ENCODE measurements at regions not wholly inside any gene's neighbourhood (a gene's known extent, or its start where the extent isn't known, plus 50 kb on each side); places are given as distances from the start of the nearest gene placed in this dataset.

DNA sequence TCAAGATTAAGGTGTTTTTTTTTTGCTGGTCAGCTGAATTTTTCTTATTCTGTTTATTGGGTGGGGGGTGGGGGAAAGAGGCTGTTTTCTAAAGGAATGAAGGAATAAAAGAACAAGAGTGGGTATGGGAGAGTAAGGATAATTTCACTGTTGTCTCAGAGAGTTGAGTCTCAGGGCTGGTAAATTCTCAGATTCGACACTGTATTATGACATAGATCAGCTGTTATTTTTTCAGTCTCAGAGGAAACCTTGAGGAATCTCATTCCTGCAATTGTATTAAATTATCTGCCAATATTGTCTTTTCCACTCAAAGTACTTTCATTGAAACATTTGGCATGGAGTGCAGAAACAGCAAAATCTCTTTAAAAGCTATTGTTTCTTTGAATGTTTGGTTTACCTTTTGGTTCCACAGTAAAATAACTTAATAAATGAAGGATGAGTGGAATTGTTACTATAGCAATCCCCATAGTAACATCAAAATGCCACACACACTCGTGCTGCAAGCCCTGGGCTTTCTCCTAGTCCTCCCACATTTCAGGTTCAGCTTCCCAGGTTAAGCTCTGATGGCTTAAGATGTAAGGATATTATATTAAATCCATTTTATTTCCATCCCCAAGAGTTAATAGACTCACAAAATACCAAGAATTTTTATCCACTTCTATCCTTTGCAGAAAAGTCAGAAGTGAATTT lies 478.7 kb upstream of the TCF4 start:
- TF ChIP-seq CTCF (IDR thresholded peaks at IDR 0.05; ENCODE audit: low read depth, low read length), result no peak
- Histone ChIP-seq H3K27me3 (ENCODE audit: control insufficient read depth, insufficient read depth, low read length) (no peaks in the 10 kb centered on the region), H3K27ac (ENCODE audit: low read depth, low read length) (no peak overlapping the region), H3K9me3 (ENCODE audit: control insufficient read depth, insufficient read depth, low read length) (no peaks in the 10 kb centered on the region), H3K4me3 (ENCODE audit: low read depth, low read length) (no peak overlapping the region)
- POLR2A ChIA-PET, result no interaction called here
- CTCF ChIA-PET, result no interaction called here
- no peak for DNase-seq (ENCODE audit: low read depth, low spot score)

DNA sequence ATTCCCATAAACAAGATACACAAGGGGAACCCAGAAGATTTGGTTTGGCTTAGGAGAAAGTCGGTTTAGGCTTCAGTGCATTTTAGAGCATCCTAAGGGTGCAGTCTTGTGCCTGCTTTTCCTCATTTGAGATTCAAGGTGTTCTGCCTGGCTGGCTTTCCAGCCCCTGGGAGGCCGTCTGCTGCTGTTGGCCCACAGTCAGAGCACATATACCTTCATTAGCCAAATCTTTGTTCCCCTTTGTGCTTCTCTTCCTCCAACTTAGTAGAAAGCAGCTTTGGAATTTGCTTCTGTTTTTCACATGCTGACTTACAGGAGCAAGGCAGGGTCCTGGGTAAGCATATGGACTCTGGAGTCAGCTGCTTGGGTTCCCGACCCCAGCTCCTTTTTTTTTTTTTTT lies 477.1 kb upstream of the TCF4 start:
- no peaks in the 10 kb centered on the region for H3K9me3 ChIP-seq (ENCODE audit: control insufficient read depth, insufficient read depth, low read length)
- no peak for DNase-seq (ENCODE audit: low read depth, low spot score)
- POLR2A ChIA-PET, result no interaction called here
- no peak overlapping the region for H3K4me3 ChIP-seq (ENCODE audit: low read depth, low read length)
- no peak for TF ChIP-seq CTCF (IDR thresholded peaks at IDR 0.05; ENCODE audit: low read depth, low read length)
- CTCF ChIA-PET, result interaction anchor here (0.6 kb wide), 1 partner anchor 9 kb away, joined by 5 read pairs; no protein-coding TSS in a partner anchor
- no peaks in the 10 kb centered on the region for H3K27me3 ChIP-seq (ENCODE audit: control insufficient read depth, insufficient read depth, low read length)
- no peak overlapping the region for H3K27ac ChIP-seq (ENCODE audit: low read depth, low read length)

- H3K27ac ChIP-seq (ENCODE audit: low read depth, low read length), result no peak overlapping the region
- POLR2A ChIA-PET, result no interaction called here
- no peaks in the 10 kb centered on the region for H3K27me3 ChIP-seq (ENCODE audit: control insufficient read depth, insufficient read depth, low read length)
- TF ChIP-seq CTCF (IDR thresholded peaks at IDR 0.05; ENCODE audit: low read depth, low read length), result no peak
- no peak overlapping the region for H3K4me3 ChIP-seq (ENCODE audit: low read depth, low read length)
- DNase-seq (ENCODE audit: low read depth, low spot score), result no peak
- no peaks in the 10 kb centered on the region; the same call in 1 of the 2 replicates for H3K9me3 ChIP-seq (ENCODE audit: control insufficient read depth, insufficient read depth, low read length)
- CTCF ChIA-PET, result no interaction called here
Measured at GRCh38 chr18:56062931-56063330, 474.9 kb upstream of the TCF4 start.

- H3K27ac ChIP-seq (ENCODE audit: low read depth, low read length), result no peak overlapping the region
- TF ChIP-seq CTCF (IDR thresholded peaks at IDR 0.05; ENCODE audit: low read depth, low read length), result no peak
- H3K4me3 ChIP-seq (ENCODE audit: low read depth, low read length), result no peak overlapping the region
- H3K27me3 ChIP-seq (ENCODE audit: control insufficient read depth, insufficient read depth, low read length), result no peaks in the 10 kb centered on the region
- ChIA-PET CTCF (no interaction called here), POLR2A (no interaction called here)
- DNase-seq (ENCODE audit: low read depth, low spot score), result no peak
- H3K9me3 ChIP-seq (ENCODE audit: control insufficient read depth, insufficient read depth, low read length), result no peaks in the 10 kb centered on the region; the same call in 1 of the 2 replicates
Measured at GRCh38 chr18:56060967-56061541, 473.1 kb upstream of the TCF4 start.

DNA sequence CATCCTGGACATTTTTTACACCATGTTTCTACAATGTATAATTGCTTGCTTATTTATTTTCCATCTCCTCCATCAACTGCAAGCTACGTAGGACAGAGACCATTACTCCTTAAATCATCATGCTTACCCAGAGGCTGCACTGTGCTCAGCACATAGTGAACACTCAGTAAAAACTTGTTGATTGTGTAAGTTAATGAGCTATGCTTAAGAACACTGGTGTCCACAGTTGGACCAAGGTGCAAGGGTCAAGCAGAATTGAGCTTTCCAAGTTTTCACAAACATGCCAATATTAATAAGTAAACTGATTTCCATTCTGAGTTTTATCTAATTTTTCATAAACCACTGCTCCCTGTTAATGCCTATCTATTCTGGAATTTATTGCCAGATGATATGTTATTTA lies 464.2 kb upstream of the TCF4 start:
- Histone ChIP-seq H3K27ac (ENCODE audit: low read depth, low read length) (no peak overlapping the region), H3K9me3 (ENCODE audit: control insufficient read depth, insufficient read depth, low read length) (peaks cover 5% of the 10 kb centered on the region), H3K4me3 (ENCODE audit: low read depth, low read length) (no peak overlapping the region), H3K27me3 (ENCODE audit: control insufficient read depth, insufficient read depth, low read length) (no peaks in the 10 kb centered on the region)
- POLR2A ChIA-PET, result no interaction called here
- TF ChIP-seq CTCF (IDR thresholded peaks at IDR 0.05; ENCODE audit: low read depth, low read length), result no peak
- CTCF ChIA-PET, result no interaction called here
- no peak for DNase-seq (ENCODE audit: low read depth, low spot score)

Measured in AG04450 (cell line).